ENCODE measurements at regions not wholly inside any gene's neighbourhood (a gene's known extent, or its start where the extent isn't known, plus 50 kb on each side); places are given as distances from the start of the nearest gene placed in this dataset.

DNA sequence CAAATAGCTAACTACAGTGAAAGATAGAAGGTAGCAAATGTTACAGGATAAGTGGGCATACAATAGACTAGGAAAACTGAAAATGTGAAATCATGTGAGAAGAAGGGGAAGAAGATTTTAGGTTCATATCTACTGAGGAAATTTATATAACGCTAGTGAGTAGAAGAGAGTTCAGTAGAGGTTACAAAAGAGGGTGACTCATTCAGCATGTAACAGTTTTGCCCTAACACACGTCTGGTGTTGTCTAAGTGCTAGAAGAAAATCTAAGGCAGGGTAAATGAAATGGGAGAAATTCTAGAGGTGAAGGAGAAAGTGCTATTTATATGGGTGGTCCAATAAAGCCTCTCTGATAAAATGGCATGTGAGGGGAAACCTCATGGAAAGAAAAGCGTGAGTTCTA lies 731.4 kb upstream of the POT1 start:
- Histone ChIP-seq H3K36me3 (replicated peaks in 1 of 2; ENCODE audit: control insufficient read depth in 1 of 2, insufficient read depth in 2 of 2, low read length in 2 of 2) (no peaks in the 10 kb centered on the region), H3K27me3 (ENCODE audit: control insufficient read depth in 2 of 2, insufficient read depth in 2 of 2, low read length in 2 of 2) (no peaks in the 10 kb centered on the region), H3K27ac (ENCODE audit: low read depth in 1 of 2, low read length in 2 of 2) (no peak overlapping the region), H3K9ac (ENCODE audit: insufficient read depth, low read length, poor library complexity, severe bottlenecking) (no peak overlapping the region), H4K20me1 (ENCODE audit: insufficient read depth, low read length) (no peaks in the 10 kb centered on the region), H2AFZ (ENCODE audit: insufficient read depth, low read depth, low read length, poor library complexity, severe bottlenecking) (no peak overlapping the region), H3K4me3 (replicated peaks in 1 of 3; ENCODE audit: low read depth in 2 of 3, low read length in 3 of 3) (no peak overlapping the region), H3K9me3 (replicated peaks in 1 of 2; ENCODE audit: control insufficient read depth in 1 of 2, insufficient read depth in 1 of 2, low read length in 2 of 2) (no peaks in the 10 kb centered on the region), H3K4me1 (ENCODE audit: control insufficient read depth in 1 of 2, insufficient read depth in 2 of 2, low read length in 2 of 2) (no peaks in the 10 kb centered on the region), H3K4me2 (replicated peaks; ENCODE audit: extremely low read depth, low read length, poor library complexity, severe bottlenecking) (no peak overlapping the region), H3K79me2 (ENCODE audit: insufficient read depth, low read length) (no peaks in the 10 kb centered on the region)
- H3K4me1 Mint-ChIP-seq: no peaks in the 10 kb centered on the region
- no peaks in the 10 kb centered on the region for H3K27me3 Mint-ChIP-seq (ENCODE audit: low read depth in 3 of 3)
- intact Hi-C loops (cut with micrococcal nuclease): no loop called here
- H3K4me3 Mint-ChIP-seq: no peak overlapping the region
- peaks cover 0 to 4% (median 2%) of the 10 kb centered on the region in 7 donors for H3K9me3 Mint-ChIP-seq
- no peaks in the 10 kb centered on the region for H3K36me3 Mint-ChIP-seq
- TF ChIP-seq, protein P1, sequence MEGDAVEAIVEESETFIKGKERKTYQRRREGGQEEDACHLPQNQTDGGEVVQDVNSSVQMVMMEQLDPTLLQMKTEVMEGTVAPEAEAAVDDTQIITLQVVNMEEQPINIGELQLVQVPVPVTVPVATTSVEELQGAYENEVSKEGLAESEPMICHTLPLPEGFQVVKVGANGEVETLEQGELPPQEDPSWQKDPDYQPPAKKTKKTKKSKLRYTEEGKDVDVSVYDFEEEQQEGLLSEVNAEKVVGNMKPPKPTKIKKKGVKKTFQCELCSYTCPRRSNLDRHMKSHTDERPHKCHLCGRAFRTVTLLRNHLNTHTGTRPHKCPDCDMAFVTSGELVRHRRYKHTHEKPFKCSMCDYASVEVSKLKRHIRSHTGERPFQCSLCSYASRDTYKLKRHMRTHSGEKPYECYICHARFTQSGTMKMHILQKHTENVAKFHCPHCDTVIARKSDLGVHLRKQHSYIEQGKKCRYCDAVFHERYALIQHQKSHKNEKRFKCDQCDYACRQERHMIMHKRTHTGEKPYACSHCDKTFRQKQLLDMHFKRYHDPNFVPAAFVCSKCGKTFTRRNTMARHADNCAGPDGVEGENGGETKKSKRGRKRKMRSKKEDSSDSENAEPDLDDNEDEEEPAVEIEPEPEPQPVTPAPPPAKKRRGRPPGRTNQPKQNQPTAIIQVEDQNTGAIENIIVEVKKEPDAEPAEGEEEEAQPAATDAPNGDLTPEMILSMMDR (IDR thresholded peaks at IDR 0.05): no peak
- no peak overlapping the region for H3K27ac Mint-ChIP-seq
- DNase-seq: no peak
- WGBS (ENCODE audit: insufficient coverage): 37% methylated on average over 3 of the region's 3 CpGs

DNA sequence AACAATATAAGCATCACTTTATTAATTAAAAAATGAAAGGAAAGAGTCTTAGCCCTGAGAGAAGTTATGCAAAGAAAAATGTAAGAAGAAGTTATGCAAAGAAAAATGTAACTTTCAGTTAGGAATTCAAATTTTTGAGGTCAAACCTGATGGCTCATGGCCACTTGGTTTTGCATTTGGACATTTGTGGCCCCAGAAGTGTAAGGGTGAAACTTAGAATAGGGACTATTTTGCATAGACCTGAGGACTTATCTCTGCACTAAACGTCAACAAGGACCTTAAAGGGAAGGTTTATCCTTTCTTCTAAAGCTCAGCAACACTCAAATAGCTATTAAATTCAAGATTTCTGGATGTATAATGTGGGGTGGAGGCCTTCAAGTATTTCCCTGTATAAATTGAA lies 724.5 kb upstream of the POT1 start:
- no peak for DNase-seq
- Mint-ChIP-seq H3K27ac (no peak overlapping the region), H3K9me3 (peaks cover 0 to 5% (median 2%) of the 10 kb centered on the region in 7 donors), H3K27me3 (ENCODE audit: low read depth in 3 of 3) (no peaks in the 10 kb centered on the region), H3K36me3 (no peaks in the 10 kb centered on the region), H3K4me3 (no peak overlapping the region), H3K4me1 (no peaks in the 10 kb centered on the region)
- TF ChIP-seq, protein P1 (IDR thresholded peaks at IDR 0.05): no peak
- Histone ChIP-seq H3K36me3 (replicated peaks in 1 of 2; ENCODE audit: control insufficient read depth in 1 of 2, insufficient read depth in 2 of 2, low read length in 2 of 2) (no peaks in the 10 kb centered on the region), H3K9ac (ENCODE audit: insufficient read depth, low read length, poor library complexity, severe bottlenecking) (no peak overlapping the region), H3K9me3 (replicated peaks in 1 of 2; ENCODE audit: control insufficient read depth in 1 of 2, insufficient read depth in 1 of 2, low read length in 2 of 2) (no peaks in the 10 kb centered on the region), H3K27ac (ENCODE audit: low read depth in 1 of 2, low read length in 2 of 2) (no peak overlapping the region), H3K4me3 (replicated peaks in 1 of 3; ENCODE audit: low read depth in 2 of 3, low read length in 3 of 3) (no peak overlapping the region), H3K79me2 (ENCODE audit: insufficient read depth, low read length) (no peaks in the 10 kb centered on the region), H3K4me1 (ENCODE audit: control insufficient read depth in 1 of 2, insufficient read depth in 2 of 2, low read length in 2 of 2) (no peaks in the 10 kb centered on the region), H2AFZ (ENCODE audit: insufficient read depth, low read depth, low read length, poor library complexity, severe bottlenecking) (no peak overlapping the region), H4K20me1 (ENCODE audit: insufficient read depth, low read length) (no peaks in the 10 kb centered on the region), H3K4me2 (replicated peaks; ENCODE audit: extremely low read depth, low read length, poor library complexity, severe bottlenecking) (no peak overlapping the region), H3K27me3 (ENCODE audit: control insufficient read depth in 2 of 2, insufficient read depth in 2 of 2, low read length in 2 of 2) (no peaks in the 10 kb centered on the region)
- no CpG with 5 or more reads among the region's 1 CpG for WGBS (ENCODE audit: insufficient coverage)
- intact Hi-C loops (cut with micrococcal nuclease): no loop called here

Data from CD14-positive monocyte (primary cell).